Coronary artery (tissue), 2 donors: ENCODE measurements at regions not wholly inside any gene's neighbourhood (a gene's known extent, or its start where the extent isn't known, plus 50 kb on each side); places are given as distances from the start of the nearest gene placed in this dataset.

Experiments
- DNase-seq: peaks from one replicate; pipeline ENCODE4 v3.0.0-alpha.2; 2017; ENCODE audit warnings: low spot score
- H3K27ac ChIP-seq, 2 donors: fragments of 200-600 bp; sonication (generic); one replicate each; pipeline ENCODE4 v1.5.1; 2016 to 2019
- H3K4me3 ChIP-seq: fragments of 200-600 bp; sonication (generic); 2 replicates; pipeline ENCODE4 v1.5.1; 2016; ENCODE audit warnings: mild to moderate bottlenecking, moderate library complexity
- TF ChIP-seq, protein P1 (sequence below): fragments of 200-600 bp; sonication (generic); IDR thresholded peaks from one replicate; pipeline ENCODE4 v1.5.1; 2019; ENCODE audit warnings: antibody characterized with exemption

DNA sequence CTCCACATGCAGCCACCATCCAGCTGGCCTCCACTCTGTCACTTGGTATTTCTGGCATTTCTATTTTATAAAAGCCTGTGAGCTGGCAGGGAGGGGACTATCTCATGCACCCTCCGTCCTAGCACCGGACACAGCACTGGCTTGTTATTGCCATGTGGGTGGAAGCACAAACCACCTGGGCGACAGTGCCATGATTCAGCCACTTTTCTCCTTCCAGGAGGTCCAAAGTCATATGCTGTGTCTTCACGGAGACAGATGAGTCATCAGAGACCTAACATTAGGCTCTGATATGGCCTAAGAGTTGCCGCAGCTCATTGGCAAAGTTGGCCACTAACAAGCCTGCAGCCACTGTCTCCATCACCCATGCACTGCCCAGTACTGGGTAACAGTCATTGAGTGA, 1123.0 kb downstream of the VRK1 start:
- H3K27ac ChIP-seq: no peak overlapping the region
- DNase-seq: no peak
- H3K4me3 ChIP-seq: no peak overlapping the region
- TF ChIP-seq, protein P1, sequence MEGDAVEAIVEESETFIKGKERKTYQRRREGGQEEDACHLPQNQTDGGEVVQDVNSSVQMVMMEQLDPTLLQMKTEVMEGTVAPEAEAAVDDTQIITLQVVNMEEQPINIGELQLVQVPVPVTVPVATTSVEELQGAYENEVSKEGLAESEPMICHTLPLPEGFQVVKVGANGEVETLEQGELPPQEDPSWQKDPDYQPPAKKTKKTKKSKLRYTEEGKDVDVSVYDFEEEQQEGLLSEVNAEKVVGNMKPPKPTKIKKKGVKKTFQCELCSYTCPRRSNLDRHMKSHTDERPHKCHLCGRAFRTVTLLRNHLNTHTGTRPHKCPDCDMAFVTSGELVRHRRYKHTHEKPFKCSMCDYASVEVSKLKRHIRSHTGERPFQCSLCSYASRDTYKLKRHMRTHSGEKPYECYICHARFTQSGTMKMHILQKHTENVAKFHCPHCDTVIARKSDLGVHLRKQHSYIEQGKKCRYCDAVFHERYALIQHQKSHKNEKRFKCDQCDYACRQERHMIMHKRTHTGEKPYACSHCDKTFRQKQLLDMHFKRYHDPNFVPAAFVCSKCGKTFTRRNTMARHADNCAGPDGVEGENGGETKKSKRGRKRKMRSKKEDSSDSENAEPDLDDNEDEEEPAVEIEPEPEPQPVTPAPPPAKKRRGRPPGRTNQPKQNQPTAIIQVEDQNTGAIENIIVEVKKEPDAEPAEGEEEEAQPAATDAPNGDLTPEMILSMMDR: no peak

- DNase-seq: no peak
- TF ChIP-seq, protein P1: no peak
- Histone ChIP-seq H3K27ac (no peak overlapping the region), H3K4me3 (no peak overlapping the region)
Observed at GRCh38 chr14:97921296-97921695, 1124.1 kb downstream of the VRK1 start.

- TF ChIP-seq, protein P1: no peak
Observed at GRCh38 chr14:97924922-97925613, 1127.9 kb downstream of the VRK1 start.

DNA sequence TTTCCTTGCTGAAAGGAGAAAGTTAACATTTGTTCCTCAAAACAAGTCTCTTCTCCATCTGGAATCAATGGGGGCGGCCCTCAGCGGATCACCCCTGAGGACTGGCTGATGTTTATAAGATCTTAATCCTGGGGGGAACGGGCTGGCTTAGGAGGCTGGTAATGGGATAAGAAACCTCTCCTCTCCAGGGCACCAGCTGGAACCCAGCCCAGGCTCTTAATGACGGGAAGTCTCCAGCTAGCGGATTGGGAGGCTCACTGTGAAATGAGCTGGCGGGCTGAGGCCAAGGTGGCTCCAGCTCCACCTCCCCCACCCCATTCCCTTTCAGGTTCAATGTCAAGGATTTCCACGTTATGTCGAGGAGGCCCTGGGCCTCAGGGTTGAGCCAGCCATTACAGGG, 1133.0 kb downstream of the VRK1 start:
- Histone ChIP-seq H3K4me3 (no peak overlapping the region), H3K27ac (no peak overlapping the region)
- DNase-seq: no peak
- TF ChIP-seq, protein P1: no peak

More at GRCh38 chr14:97924922-97925613, 1127.9 kb downstream of the VRK1 start:
- no peak for DNase-seq
- H3K27ac ChIP-seq: no peak overlapping the region
- H3K4me3 ChIP-seq: no peak overlapping the region

GRCh38 chr14:97931273-97931672, 1134.1 kb downstream of the VRK1 start:
- DNase-seq: no peak
- no peak overlapping the region for H3K27ac ChIP-seq
- TF ChIP-seq, protein P1: no peak

GRCh38 chr14:97942921-97943320, 1145.7 kb downstream of the VRK1 start:
- no peak overlapping the region for H3K4me3 ChIP-seq
- no peak for DNase-seq
- TF ChIP-seq, protein P1: no peak
- no peak overlapping the region for H3K27ac ChIP-seq

More at GRCh38 chr14:97931273-97931672, 1134.1 kb downstream of the VRK1 start:
- no peak overlapping the region for H3K4me3 ChIP-seq

DNA sequence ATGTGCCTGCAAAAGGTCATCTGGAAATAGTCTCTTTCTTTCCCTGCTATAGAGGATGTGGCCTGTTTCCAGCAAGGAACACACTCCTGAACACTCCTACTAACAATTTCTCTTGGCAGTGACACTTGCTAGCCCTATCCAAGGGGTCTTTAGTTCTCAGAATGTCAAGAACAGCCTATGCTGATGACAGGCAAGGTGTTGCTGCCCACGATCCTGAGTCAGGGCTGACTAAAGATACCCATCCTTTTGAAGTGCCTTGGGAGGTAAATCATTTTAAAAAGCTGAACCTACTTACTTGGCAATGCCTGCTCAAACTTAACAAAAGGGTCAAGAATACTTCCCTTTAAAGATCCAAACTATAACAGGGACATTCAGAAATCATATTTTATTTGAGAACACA, 1146.4 kb downstream of the VRK1 start:
- H3K4me3 ChIP-seq: no peak overlapping the region
- TF ChIP-seq, protein P1: no peak
- DNase-seq: no peak
- H3K27ac ChIP-seq: no peak overlapping the region
